ENCODE measurements at regions not wholly inside any gene's neighbourhood (a gene's known extent, or its start where the extent isn't known, plus 50 kb on each side); places are given as distances from the start of the nearest gene placed in this dataset.
"Not testable (repeated sequence)": the region's sequence is repeated elsewhere in the genome, so short reads cannot be mapped to it uniquely, and the experiment has no call there.

GRCh38 chr3:153639631-153640030 is 477.6 kb downstream of the RAP2B start:
- no peaks in the 10 kb centered on the region for H3K79me2 ChIP-seq (ENCODE audit: insufficient read depth, low read length)
- H3K4me3 ChIP-seq (ENCODE audit: low read length, poor library complexity, severe bottlenecking), result no peak overlapping the region
- no peaks in the 10 kb centered on the region for H3K9me2 ChIP-seq (replicated peaks; ENCODE audit: low read depth, low read length)
- H3K9me3 ChIP-seq (ENCODE audit: insufficient read depth, low read depth, low read length), result no peaks in the 10 kb centered on the region
- no peaks in the 10 kb centered on the region for H3K4me1 ChIP-seq (ENCODE audit: insufficient read depth, low read length, poor library complexity, severe bottlenecking)
- H4K20me1 ChIP-seq (ENCODE audit: insufficient read depth, low read length, poor library complexity, severe bottlenecking), result no peaks in the 10 kb centered on the region
- no peak for TF ChIP-seq CTCF (conservative IDR thresholded peaks at IDR 0.05; ENCODE audit: low read length)
- TF ChIP-seq EZH2phosphoT487 (IDR thresholded peaks at IDR 0.05; ENCODE audit: borderline replicate concordance), result no peak
- no peaks in the 10 kb centered on the region for H3K27me3 ChIP-seq (ENCODE audit: insufficient read depth, low read length, poor library complexity, severe bottlenecking)
- no peak overlapping the region for H3K4me2 ChIP-seq (ENCODE audit: low read depth, low read length, poor library complexity, severe bottlenecking)
- H2AFZ ChIP-seq (ENCODE audit: low read length), result no peak overlapping the region
- no peaks in the 10 kb centered on the region for H3K36me3 ChIP-seq (ENCODE audit: insufficient read depth, low read length)
- no peaks in the 10 kb centered on the region for H3F3A ChIP-seq (ENCODE audit: low read depth)
- no peak overlapping the region for H3K9ac ChIP-seq (ENCODE audit: low read depth, low read length, poor library complexity, severe bottlenecking)

GRCh38 chr3:153640689-153641665 is 479.0 kb downstream of the RAP2B start:
- no peaks in the 10 kb centered on the region for H3K9me3 ChIP-seq (ENCODE audit: insufficient read depth, low read depth, low read length)
- no peaks in the 10 kb centered on the region for H3K4me1 ChIP-seq (ENCODE audit: insufficient read depth, low read length, poor library complexity, severe bottlenecking)
- TF ChIP-seq EZH2phosphoT487 (IDR thresholded peaks at IDR 0.05; ENCODE audit: borderline replicate concordance), result no peak
- TF ChIP-seq CTCF (conservative IDR thresholded peaks at IDR 0.05; ENCODE audit: low read length), result no peak
- no peaks in the 10 kb centered on the region for H3K27me3 ChIP-seq (ENCODE audit: insufficient read depth, low read length, poor library complexity, severe bottlenecking)
- no peaks in the 10 kb centered on the region for H3K36me3 ChIP-seq (ENCODE audit: insufficient read depth, low read length)
- H3K79me2 ChIP-seq (ENCODE audit: insufficient read depth, low read length), result no peaks in the 10 kb centered on the region
- no peaks in the 10 kb centered on the region for H3K9me2 ChIP-seq (replicated peaks; ENCODE audit: low read depth, low read length)
- H3K9ac ChIP-seq (ENCODE audit: low read depth, low read length, poor library complexity, severe bottlenecking), result no peak overlapping the region
- H4K20me1 ChIP-seq (ENCODE audit: insufficient read depth, low read length, poor library complexity, severe bottlenecking), result no peaks in the 10 kb centered on the region
- H3K4me3 ChIP-seq (ENCODE audit: low read length, poor library complexity, severe bottlenecking), result no peak overlapping the region
- H2AFZ ChIP-seq (ENCODE audit: low read length), result no peak overlapping the region
- no peaks in the 10 kb centered on the region for H3F3A ChIP-seq (ENCODE audit: low read depth)
- no peak overlapping the region for H3K4me2 ChIP-seq (ENCODE audit: low read depth, low read length, poor library complexity, severe bottlenecking)

GRCh38 chr3:153642576-153642975 is 478.6 kb upstream of the ARHGEF26 start:
- not testable (repeated sequence) for H3K27me3 ChIP-seq (ENCODE audit: insufficient read depth, low read length, poor library complexity, severe bottlenecking); H3F3A ChIP-seq (ENCODE audit: low read depth); H3K9me3 ChIP-seq (ENCODE audit: insufficient read depth, low read depth, low read length); H3K36me3 ChIP-seq (ENCODE audit: insufficient read depth, low read length); H3K4me2 ChIP-seq (ENCODE audit: low read depth, low read length, poor library complexity, severe bottlenecking); H3K9me2 ChIP-seq (replicated peaks; ENCODE audit: low read depth, low read length); H3K4me1 ChIP-seq (ENCODE audit: insufficient read depth, low read length, poor library complexity, severe bottlenecking); H4K20me1 ChIP-seq (ENCODE audit: insufficient read depth, low read length, poor library complexity, severe bottlenecking); H3K9ac ChIP-seq (ENCODE audit: low read depth, low read length, poor library complexity, severe bottlenecking); H3K79me2 ChIP-seq (ENCODE audit: insufficient read depth, low read length); H2AFZ ChIP-seq (ENCODE audit: low read length); H3K4me3 ChIP-seq (ENCODE audit: low read length, poor library complexity, severe bottlenecking)

GRCh38 chr3:153643471-153643870 is 477.7 kb upstream of the ARHGEF26 start:
- not testable (repeated sequence) for H3K27me3 ChIP-seq (ENCODE audit: insufficient read depth, low read length, poor library complexity, severe bottlenecking); H3F3A ChIP-seq (ENCODE audit: low read depth)

More at GRCh38 chr3:153643471-153643870, 477.7 kb upstream of the ARHGEF26 start:
- not testable (repeated sequence) for H2AFZ ChIP-seq (ENCODE audit: low read length); H3K4me3 ChIP-seq (ENCODE audit: low read length, poor library complexity, severe bottlenecking); H3K4me2 ChIP-seq (ENCODE audit: low read depth, low read length, poor library complexity, severe bottlenecking); H3K9me3 ChIP-seq (ENCODE audit: insufficient read depth, low read depth, low read length); H3K9me2 ChIP-seq (replicated peaks; ENCODE audit: low read depth, low read length); H4K20me1 ChIP-seq (ENCODE audit: insufficient read depth, low read length, poor library complexity, severe bottlenecking); H3K79me2 ChIP-seq (ENCODE audit: insufficient read depth, low read length); H3K9ac ChIP-seq (ENCODE audit: low read depth, low read length, poor library complexity, severe bottlenecking); H3K4me1 ChIP-seq (ENCODE audit: insufficient read depth, low read length, poor library complexity, severe bottlenecking); H3K36me3 ChIP-seq (ENCODE audit: insufficient read depth, low read length)
